CMK (cell line): ENCODE measurements at regions not wholly inside any gene's neighbourhood (a gene's known extent, or its start where the extent isn't known, plus 50 kb on each side); places are given as distances from the start of the nearest gene placed in this dataset.
"Not testable (repeated sequence)": the region's sequence is repeated elsewhere in the genome, so short reads cannot be mapped to it uniquely, and the experiment has no call there.

Experiments used
- DNase-seq: peaks from one replicate; pipeline ENCODE4 v3.0.0-alpha.2; 2010; ENCODE audit warnings: low read depth

DNA sequence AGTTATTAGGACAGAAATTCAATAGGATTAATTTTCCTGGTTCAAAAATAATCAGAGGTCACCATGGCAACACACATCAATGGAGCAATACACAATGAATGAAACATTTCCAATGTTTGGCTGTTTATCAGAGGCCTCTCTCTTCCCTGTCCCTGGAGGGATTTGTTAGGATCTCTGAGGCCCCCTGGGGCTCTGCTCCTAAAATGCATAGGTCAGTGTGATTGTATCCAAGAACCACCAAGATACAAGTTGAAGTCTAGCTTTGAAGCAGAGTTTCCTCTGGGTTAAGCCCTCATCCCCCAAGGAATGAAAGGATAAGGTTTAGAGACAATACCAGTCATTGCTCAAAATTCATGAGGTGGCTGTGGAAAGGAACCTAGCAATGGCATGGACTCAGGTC, 561.2 kb upstream of the C16orf82 start:
- DNase-seq = no peak

DNA sequence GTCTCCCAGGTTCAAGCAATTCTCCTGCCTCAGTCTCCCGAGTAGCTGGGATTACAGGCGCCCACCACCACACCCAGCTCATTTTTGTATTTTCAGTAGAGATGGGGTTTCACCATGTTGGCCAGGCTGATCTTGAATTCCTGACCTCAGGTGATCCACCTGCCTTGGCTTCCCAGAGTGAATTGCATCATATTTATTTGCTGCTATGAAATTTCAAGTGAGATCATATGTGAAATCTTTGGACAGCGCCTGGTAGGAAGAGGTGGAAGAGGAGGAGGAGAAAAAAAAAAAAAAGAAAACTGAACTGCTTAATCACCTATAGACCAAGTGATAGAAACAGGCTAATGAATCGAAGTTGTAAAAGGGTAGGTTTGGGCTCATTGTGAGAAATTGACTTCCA, 557.8 kb upstream of the C16orf82 start:
- not testable (repeated sequence) for DNase-seq

DNA sequence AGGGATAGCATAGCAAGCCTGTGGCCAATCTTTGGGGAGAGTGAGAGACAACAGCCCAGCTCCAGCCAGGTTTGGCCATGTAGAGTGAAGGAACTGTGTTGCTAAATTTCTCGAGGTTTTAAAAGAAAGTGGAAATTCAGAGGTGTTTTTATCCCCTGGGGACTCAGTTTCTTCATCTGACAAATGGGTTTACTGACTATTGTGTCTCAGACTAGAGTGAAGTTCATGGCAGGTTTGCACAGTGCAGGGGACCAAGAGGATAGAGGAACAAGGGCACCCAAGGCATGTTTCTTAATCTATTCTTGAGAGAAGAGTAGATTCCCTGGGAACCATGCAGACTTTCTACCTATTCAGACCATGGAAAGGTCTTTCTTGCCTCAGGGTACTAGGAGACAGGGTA, 555.8 kb upstream of the C16orf82 start:
- DNase-seq = no peak

DNA sequence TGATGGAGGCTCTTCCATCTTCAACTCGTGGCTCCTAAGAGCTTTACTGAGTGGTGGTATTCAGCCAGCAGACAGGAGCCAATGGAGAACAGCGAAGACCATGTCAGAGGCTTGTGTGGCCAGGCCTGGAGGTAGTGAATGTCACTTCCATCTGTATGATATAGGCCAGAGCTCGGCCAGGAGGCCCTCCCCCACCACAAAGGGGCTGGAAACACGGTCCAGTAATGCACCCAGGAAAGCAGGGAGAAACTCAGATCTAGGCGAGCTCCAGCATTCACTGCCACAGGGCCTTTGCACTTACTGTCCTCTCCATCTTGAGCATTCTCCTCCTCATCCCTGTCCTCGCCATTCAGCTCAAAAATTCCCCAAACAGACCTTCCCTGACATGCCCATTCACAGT, 555.3 kb upstream of the C16orf82 start:
- DNase-seq = no peak

DNA sequence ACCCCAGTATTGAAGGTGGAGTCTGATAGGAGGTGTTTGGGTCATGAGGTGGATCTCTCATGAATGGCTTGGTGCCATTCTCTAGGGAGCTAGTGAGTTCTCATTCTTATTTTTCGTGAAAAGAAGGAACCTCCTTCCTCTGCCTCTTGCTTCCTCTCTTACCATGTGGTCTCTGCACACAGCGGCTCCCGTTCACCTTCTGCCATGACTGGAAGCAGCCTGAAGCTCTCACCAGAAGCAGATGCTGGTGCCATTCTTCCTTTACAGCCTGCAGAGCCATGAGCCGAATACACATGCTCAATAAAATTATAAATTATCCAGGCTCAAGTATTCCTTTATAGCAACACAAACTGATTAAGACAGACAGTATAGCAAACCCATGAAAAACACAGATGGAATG, 545.1 kb upstream of the C16orf82 start:
- DNase-seq = no peak

DNA sequence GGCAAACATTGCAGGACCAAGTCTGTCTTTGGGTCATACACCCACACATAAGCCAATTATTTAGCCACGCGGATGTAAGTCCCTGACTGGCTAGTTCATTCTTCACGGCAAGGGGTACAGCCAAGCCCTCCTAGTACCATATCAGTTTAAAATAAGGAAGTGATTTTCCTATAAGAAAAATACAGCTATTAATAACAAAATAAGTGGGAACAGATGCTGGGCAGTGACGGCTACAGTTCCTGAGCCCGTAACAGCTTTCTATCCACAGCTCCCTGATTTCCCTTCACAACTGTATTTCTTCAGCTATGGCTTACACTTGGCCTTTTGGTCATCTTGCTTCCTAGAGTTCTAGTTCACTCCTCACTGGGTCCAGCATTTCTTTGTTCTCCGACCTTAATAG, 542.4 kb upstream of the C16orf82 start:
- no peak for DNase-seq

DNA sequence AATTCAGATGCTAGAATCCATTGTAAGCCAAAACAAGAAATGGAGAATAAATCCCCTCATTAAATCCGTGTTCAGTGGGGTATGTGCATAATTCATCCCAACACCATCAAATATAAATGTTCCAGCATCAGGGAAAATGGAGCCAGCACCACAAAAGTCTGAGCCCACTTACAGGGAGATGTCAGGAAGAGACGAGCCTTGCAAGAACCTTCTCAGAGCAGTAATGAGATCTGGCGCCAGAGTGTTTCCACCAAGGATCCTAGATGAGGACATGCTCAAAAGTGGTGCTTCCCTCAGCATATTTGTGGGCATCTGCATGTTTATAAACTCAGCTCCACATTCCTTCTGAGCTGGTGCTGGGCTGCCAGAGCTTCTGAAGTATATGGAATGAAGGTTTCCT, 541.9 kb upstream of the C16orf82 start:
- DNase-seq = no peak

DNA sequence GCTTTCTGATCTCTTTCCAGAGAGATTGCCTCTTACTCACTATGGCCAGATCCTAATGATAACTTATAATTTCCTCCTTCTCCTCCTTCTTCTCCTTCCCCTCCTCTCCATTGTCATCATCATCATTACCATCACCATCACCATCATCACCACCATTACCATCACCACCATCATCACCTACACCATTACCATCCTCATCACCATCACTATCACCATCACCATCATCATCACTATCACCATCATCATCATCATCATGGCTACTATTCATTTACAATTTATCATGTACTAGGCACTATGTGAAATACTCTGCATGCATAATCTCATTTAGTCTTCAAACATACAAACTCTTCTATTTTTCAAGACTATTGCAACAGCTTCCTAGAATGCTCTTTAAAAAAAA, 540.9 kb upstream of the C16orf82 start:
- DNase-seq = no peak

DNA sequence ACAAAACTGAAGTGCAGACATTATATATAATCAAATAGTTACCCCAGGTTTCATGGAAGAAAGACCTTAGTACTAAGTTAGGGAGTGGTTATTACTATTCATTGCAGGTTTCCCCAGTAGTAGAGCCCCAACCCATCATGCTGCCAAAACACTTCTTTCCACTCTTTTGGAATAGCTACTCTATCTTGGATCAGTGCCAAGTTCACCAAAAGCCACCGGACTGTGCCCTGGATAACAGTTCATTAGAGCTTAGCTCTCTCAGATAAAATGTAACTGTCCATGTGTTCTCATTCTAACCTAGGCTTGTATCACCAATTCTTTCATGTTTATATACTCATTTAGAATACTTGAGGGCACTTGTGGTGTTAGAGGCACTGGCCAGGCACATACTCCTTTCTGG, 540.1 kb upstream of the C16orf82 start:
- no peak for DNase-seq

DNA sequence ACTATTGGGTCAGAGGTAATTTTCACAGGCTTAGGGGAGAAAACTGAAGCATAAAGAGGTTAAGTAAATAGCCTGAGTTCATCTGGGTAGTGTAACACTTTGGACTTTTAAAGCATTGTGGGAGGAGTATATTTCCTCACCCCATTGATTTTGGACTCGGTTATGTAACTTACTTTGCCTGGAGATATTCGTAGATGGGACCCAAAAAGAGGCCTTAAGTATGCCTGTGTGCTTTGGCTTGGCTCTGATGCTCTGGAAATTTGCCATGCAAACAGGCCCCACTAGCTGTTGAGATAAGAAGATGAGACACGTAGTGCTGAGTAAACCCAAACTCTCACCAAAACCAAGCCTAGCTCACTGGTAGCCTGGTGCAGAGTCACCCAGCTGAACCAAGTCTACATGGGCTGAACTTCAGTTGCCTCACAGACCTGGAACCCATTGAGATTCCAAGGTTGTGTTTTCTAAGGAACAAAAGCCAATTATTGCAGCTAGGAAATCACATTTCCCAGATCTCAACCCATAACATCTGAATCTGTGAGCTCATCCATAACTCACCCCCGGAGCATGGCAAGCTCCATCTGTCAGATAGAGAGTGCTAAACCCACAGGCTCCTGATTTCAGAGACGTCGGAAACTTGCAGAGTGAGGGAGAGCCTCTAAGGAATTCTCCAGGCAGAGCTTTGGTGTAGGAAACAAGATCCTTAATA, 536.0 kb upstream of the C16orf82 start:
- no peak for DNase-seq

DNA sequence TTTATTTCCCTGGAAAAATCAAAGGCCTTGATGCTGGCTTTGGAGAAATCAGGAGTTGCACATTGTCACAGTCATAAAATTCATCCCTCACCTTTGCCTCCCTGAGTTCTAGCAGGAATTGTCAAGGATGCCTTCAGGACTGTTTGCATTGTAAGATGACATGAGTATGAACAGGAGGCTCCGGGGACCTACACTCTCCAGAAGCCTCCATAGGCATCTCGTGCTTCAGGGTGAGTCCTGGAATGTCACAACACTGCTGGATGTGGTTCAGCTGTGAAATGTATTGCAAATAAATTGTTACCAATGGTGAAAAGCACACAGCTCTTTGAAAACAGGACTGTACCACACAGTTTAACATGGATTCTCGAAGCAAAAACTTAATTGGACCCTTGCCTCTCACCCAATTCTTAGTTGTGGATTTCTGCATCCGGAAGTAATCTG, 535.4 kb upstream of the C16orf82 start:
- DNase-seq = no peak

DNA sequence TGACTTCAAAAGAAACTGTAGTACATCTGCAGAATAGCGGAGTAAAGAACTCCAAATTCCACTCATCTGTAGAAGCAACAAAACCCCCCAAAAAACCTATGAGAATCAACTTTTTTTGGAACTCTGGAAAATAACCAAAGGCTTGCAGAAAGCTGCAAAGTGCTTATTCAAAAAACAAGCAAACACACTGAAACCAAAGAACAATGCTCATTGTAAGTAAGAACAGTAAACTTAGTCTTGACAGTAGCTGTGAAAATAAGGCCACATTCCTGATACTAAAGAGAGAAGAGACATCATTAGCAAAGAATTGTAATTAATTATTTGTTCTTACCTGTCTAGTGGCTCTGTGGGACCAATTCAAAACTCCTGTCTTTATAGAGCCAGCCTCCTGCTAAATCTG, 534.3 kb upstream of the C16orf82 start:
- no peak for DNase-seq

DNA sequence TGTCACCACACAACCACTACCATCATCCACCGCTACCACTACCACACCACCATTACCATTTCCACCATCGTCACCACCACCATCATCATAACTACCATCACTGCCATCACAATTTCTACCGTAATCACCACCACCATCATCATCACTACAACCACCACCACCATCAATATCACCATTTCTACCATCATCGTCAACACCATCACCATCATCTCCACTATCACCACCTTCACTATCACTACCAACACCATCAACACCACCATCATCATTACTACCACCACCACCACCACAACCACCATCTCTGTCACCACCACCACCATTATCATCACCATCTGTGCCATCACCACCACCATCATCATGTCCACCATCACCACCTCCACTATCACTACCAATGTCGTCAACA, 524.5 kb upstream of the C16orf82 start:
- DNase-seq = no peak

DNA sequence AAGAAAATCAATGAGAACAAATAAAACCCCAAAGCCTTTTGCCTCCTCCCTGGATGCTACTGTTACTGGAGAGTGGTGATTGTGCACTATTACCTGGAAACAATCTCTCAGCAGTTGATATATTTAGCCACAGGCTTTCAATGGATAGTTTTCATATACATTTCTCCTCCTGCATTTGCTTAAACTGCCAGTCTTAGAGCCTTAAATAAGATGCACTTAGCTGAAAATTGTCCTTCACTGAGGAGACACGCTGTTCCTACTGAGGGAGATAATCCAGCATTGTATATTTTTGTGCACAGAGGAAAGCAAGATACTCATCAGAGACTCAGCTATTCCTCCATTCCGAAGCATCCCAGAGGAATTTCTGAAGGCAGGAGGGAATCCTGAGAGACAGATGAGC, 520.2 kb upstream of the C16orf82 start:
- DNase-seq = no peak

DNA sequence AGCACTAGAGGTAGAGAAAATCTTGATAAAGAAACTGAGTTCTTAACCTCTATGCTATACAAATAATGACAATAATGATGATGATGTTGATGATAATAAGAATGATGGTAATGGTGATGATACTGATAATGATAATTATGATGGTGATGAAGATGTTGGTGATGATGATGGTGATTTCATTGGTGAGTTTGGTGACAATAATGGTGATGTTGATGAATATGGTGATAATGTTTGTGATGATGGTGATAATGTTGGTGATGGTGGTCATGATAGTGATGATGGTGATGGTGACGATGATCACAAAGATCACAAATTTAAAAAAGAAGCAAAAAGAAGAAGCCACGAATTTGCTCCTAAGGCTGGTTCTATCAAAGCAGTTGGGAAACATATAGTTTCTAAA, 519.0 kb upstream of the C16orf82 start:
- DNase-seq = no peak

DNA sequence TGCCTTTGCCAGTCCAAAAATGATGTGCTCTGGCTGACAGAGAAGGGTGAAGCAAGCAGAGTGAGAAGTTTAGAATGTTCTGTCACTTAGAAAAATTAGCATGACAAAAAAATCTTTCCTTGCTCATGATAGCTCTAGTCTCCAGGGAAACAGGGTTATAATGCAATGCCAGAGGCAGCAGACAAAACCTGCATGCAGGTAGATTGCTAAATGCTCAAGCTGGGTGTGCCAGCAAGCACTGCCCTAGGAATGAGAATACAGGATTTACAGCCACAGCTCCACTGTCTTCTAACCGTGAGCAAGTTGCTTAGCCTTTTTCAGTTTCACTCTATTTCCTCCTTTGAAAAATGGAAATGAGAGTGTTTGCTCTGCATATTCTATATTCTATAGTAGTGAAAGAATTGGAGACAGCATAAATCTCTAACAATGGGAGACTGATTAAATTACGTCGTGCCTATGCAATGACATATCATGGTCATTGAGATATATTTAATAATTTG, 516.6 kb upstream of the C16orf82 start:
- no peak for DNase-seq

DNA sequence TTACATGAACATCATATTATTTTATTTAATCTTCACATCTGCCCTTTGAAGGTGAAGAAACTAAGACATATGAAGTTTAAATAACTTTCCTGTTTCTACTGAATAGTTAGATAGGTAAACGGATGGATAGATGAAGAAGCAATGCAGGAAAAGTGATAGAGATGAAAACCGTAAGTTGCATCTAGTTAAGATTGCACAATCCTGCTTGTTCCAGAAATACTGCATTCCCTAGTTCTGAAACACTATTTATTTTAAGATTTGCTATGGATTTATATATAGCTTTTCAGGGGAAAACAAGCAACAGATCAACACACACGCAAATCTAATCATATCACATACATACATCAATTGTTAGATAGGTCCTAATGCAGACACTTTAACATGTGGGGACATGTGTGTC, 512.7 kb upstream of the C16orf82 start:
- DNase-seq = no peak

DNA sequence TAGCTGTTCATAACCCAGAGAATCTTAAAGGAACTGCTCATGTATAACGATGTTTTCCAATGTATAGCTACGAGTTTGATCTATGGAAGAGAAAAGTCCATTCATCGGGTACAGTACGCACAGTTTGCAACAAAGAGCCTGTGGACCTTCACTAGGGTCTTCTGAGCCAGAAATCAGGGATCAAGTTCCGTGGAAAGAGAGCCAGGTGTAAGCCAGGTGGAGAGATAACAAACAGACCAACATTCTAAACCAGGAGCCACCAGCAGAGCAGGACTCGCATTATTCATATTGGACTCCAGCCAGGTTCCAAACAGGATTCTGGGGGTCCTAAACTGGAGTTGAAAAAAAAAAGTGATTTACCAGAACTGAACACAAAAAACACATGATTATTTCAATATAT, 505.4 kb upstream of the C16orf82 start:
- no peak for DNase-seq

DNA sequence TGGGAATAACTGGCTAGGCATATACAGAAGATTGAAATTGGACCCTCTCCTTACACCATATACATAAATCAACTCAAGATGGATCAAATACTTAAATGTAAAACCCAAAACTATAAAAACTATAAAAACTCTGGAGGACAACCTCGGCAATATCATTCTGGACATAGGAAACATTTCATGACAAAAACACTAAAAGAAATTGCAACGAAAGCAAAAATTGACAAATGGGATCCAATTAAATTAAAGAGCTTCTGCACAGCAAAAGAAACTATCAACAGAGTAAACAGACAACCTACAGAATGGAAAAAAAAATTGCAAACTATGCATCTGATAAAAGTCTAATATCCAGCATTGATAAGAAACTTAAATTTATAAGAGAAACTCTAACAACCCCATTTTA, 503.7 kb upstream of the C16orf82 start:
- no peak for DNase-seq

DNA sequence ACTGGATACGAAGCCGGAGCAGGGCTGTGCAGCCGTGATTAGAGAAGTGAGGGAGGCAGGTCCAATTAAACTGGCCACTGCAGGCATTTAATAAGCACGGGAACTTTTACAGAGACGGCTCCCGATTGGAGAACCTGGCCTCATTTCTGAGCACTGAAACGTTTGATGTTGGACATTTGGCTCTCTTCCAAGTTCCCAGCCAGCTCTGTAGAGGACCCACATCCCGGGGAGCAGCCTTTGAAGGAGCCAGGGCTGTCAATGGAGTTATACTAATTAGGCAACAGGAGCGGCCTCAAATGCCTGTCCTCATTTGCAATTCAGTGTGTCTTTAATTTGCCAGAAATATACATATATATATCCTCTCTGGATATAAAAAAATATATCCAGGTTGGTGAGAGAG, 499.4 kb upstream of the C16orf82 start:
- DNase-seq = no peak

DNA sequence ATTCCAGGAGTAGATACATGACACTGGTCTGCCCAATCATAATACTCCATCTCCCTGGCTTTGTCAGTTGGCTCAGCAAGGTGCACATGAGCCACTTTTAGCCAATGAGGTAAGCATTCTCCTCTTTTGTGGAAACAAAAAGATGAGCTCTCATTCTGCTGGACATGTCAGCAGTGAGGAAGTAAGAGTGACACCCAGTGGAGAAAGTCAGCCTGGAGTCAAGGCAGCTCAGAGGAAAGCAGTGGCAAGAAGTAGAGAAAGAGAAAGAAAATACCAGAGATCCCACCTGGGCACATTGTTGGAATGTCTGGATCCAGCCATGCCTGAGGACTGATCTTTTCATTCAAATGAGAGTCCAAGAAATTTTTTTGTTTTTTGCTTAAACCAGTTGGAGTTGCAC, 496.9 kb upstream of the C16orf82 start:
- no peak for DNase-seq

DNA sequence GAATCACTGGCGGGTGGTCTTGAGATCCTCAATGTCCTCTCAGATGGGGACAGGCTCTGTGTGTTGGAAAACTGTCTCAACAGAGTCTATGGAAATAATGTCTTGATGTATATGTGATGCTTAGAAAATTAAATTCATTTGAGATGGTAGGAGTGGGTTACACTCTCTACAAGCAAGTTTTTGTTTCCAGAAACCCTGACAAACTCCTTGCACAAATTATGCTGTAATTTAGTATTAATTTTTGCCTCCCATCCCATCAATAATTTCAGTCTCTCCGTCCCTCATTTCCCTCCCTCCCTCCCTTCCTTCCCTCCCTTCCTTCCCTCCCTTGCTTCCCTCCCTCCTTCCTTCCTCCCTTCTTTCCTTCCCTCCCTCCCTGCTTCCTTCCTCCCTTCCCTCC, 488.0 kb upstream of the C16orf82 start:
- DNase-seq = no peak

DNA sequence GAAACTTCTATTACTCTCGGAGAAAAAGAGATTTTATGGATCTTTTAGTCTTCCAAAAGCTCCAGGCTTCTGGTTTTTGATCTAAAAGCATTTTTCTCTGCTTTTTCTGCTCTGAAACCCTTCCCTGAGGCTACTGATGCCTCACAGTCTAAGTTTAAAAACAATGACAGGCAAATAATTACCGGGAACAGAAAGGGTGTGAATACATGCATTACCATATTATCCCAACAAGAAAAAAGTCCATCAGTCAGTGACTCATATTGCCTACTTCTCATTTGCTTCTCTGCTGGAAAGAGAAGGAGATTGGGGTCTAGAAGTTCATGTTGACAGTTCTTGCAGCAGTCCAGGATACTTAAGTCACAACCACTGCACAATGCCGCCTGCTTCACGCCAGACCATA, 482.9 kb upstream of the C16orf82 start:
- DNase-seq = no peak

DNA sequence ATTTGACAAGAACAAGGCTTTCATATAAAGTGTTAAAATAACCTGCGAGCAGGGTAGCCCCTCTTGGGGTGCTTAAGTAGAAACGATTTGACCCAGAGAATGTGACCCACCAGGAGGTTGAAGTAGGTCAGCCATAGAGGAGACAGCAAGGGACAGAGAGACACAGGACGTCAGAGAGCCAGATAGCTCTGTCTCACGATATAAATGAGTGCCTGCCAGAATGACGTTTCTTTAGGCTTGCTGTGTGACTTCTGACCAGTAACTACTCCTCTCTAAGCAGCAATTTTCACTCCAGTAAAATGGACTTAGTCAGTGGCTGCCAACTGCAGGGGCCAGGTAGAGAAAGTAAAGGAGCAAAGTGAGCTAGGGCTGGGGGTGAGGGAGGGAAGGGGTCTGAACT, 473.0 kb upstream of the C16orf82 start:
- no peak for DNase-seq

DNA sequence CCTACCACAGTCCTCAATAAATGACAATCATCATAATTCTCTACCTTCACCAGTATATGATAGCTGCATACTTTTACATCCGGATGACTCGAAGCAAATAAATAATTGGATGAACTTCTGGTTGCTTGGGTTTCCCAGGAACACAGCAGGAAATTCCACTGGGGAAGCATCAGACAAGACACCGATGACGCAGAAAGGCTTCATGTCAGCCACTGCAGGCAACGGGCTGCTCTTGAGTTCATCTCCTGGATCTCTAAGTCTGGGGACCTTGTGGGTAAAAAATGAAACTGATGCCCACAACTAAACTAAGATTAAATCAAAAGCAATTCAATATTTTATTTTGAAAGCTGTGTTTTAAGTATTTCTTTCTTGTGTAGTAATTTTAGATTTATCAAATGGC, 472.1 kb upstream of the C16orf82 start:
- DNase-seq = no peak
